SK-N-SH (cell line): ENCODE measurements at regions not wholly inside any gene's neighbourhood (a gene's known extent, or its start where the extent isn't known, plus 50 kb on each side); places are given as distances from the start of the nearest gene placed in this dataset.

Source experiments
- CTCF ChIA-PET: fragments of 300-600, 350-600 bp; formaldehyde crosslinking; extraction: SDS; loops from one replicate; lab custom pipeline; 2021; lab: Yijun Ruan, JAX
- POLR2A ChIA-PET: fragments of 350-600 bp; sonication (Branson Sonifier 250); formaldehyde crosslinking; extraction: SDS; loops from one replicate; lab custom pipeline; 2020; ENCODE audit warnings: antibody characterized with exemption, inconsistent platforms; lab: Yijun Ruan, JAX
- DNase-seq: peaks from one replicate; pipeline ENCODE4 v3.0.0; 2012
- H2AFZ ChIP-seq: fragments of 200-600 bp; sonication (generic); 2 replicates; pipeline ENCODE4 v1.8.1; 2016; ENCODE audit warnings: antibody characterized with exemption, mild to moderate bottlenecking, low read depth
- H3F3A ChIP-seq: fragments of 200-600 bp; sonication (generic); replicated peaks from 2 replicates; pipeline ENCODE3; 2016; ENCODE audit warnings: antibody characterized with exemption, mild to moderate bottlenecking; ENCODE audit not compliant: insufficient read depth
- H3K27ac ChIP-seq, 2 experiments: fragments of 200-500 bp in 1 of 2; fragments of 200-600 bp in 1 of 2; sonication (Bioruptor generic) in 1 of 2; sonication (generic), shearing (Covaris generic) in 1 of 2; 2 replicates each; pipeline versions ENCODE4 v1.5.1 to v1.6.1; 2014 to 2016; ENCODE audit warnings: low read depth in 2 of 2, inconsistent platforms in 1 of 2, low read length in 1 of 2, mild to moderate bottlenecking in 1 of 2, mixed read lengths in 1 of 2
- H3K27me3 ChIP-seq: fragments of 200-600 bp; sonication (generic), shearing (Covaris generic); 2 replicates; pipeline ENCODE4 v1.6.1; 2016; ENCODE audit warnings: mixed run types; ENCODE audit not compliant: insufficient read depth
- H3K36me3 ChIP-seq, 2 experiments: fragments of 200-500 bp in 1 of 2; fragments of 200-600 bp in 1 of 2; sonication (Bioruptor generic) in 1 of 2; sonication (generic) in 1 of 2; replicated peaks in 1 of 2; 2 replicates each; pipeline versions ENCODE3 to v1.5.1; 2014 to 2016; ENCODE audit warnings: low read length in 1 of 2, mild to moderate bottlenecking in 1 of 2; ENCODE audit not compliant: insufficient read depth in 2 of 2, control insufficient read depth in 1 of 2
- H3K4me1 ChIP-seq, 2 experiments: fragments of 200-500 bp in 1 of 2; fragments of 200-600 bp in 1 of 2; sonication (Bioruptor generic) in 1 of 2; sonication (generic), shearing (Covaris generic) in 1 of 2; 2 replicates each; pipeline versions ENCODE4 v1.5.1 to v1.6.1; 2014 to 2016; ENCODE audit warnings: low read depth in 1 of 2, low read length in 1 of 2, mixed run types in 1 of 2; ENCODE audit not compliant: insufficient read depth in 2 of 2, control insufficient read depth in 1 of 2
- H3K4me2 ChIP-seq: fragments of 200-600 bp; sonication (generic), shearing (Covaris generic); 2 replicates; pipeline ENCODE4 v1.6.1; 2017; ENCODE audit warnings: mixed run types
- H3K4me3 ChIP-seq, 2 experiments: fragments of 200-500 bp in 1 of 2; fragments of 200-600 bp in 1 of 2; sonication (Bioruptor generic) in 1 of 2; sonication (generic), shearing (Covaris generic) in 1 of 2; 2 replicates each; pipeline versions ENCODE4 v1.5.1 to v1.8.1; 2014 to 2016; ENCODE audit warnings: low read depth in 2 of 2, inconsistent platforms in 1 of 2, low read length in 1 of 2, mild to moderate bottlenecking in 1 of 2, mixed read lengths in 1 of 2, moderate library complexity in 1 of 2
- H3K79me2 ChIP-seq: fragments of 200-600 bp; sonication (generic); 2 replicates; pipeline ENCODE4 v1.8.1; 2017; ENCODE audit warnings: mild to moderate bottlenecking; ENCODE audit not compliant: insufficient read depth
- H3K9ac ChIP-seq: fragments of 200-600 bp; sonication (generic); 2 replicates; pipeline ENCODE4 v1.6.1; 2017; ENCODE audit warnings: mixed run types
- H3K9me2 ChIP-seq: fragments of 200-600 bp; sonication (generic); 2 replicates; pipeline ENCODE4 v1.6.1; 2017; ENCODE audit warnings: mixed run types
- H3K9me3 ChIP-seq: fragments of 200-600 bp; sonication (generic); 2 replicates; pipeline ENCODE4 v1.6.1; 2017; ENCODE audit warnings: mixed run types, mild to moderate bottlenecking, moderate library complexity
- H4K20me1 ChIP-seq: fragments of 200-600 bp; sonication (generic); 2 replicates; pipeline ENCODE4 v1.6.1; 2017; ENCODE audit warnings: mild to moderate bottlenecking, mixed run types; ENCODE audit not compliant: insufficient read depth
- CHD2 ChIP-seq: fragments of 150-350 bp; IDR thresholded peaks from 2 replicates; pipeline ENCODE4 v1.6.1; 2018; ENCODE audit warnings: low read length; ENCODE audit not compliant: partially characterized antibody
- ELF1 ChIP-seq: IDR thresholded peaks from 2 replicates; pipeline ENCODE4 v1.4.0; 2012
- FOSL2 ChIP-seq: IDR thresholded peaks from 2 replicates; pipeline ENCODE4 v1.4.0; 2012; ENCODE audit warnings: low read depth, mild to moderate bottlenecking, moderate library complexity, borderline replicate concordance
- FOXJ3 ChIP-seq: sonication (generic); formaldehyde crosslinking; IDR thresholded peaks from 2 replicates; pipeline ENCODE4 v1.5.1; 2020; ENCODE audit warnings: mild to moderate bottlenecking, missing genetic modification reagents
- GABPA ChIP-seq: IDR thresholded peaks from 2 replicates; pipeline ENCODE4 v1.4.0; 2012; ENCODE audit warnings: low read depth, mild to moderate bottlenecking
- JUND ChIP-seq: IDR thresholded peaks from 2 replicates; pipeline ENCODE4 v1.4.0; 2012
- MXI1 ChIP-seq: IDR thresholded peaks from 2 replicates; pipeline ENCODE4 v1.6.1; 2012; ENCODE audit warnings: mild to moderate bottlenecking, low read depth, low read length, improper control_type of control experiment
- RAD21 ChIP-seq: IDR thresholded peaks from 2 replicates; pipeline ENCODE4 v1.6.1; 2012; ENCODE audit warnings: mild to moderate bottlenecking, low read length
- RFX5 ChIP-seq: IDR thresholded peaks from 2 replicates; pipeline ENCODE4 v1.6.1; 2012; ENCODE audit warnings: mild to moderate bottlenecking, improper control_type of control experiment, low read length
- TEAD4 ChIP-seq: IDR thresholded peaks from 2 replicates; pipeline ENCODE4 v1.4.0; 2012; ENCODE audit warnings: mild to moderate bottlenecking, borderline replicate concordance; ENCODE audit not compliant: insufficient read depth
- WGBS: methylation state at CpG from one replicate; pipeline ENCODE4 v1.1.6; 2017; ENCODE audit warnings: low lambda C conversion rate; 5-methylcytosine and 5-hydroxymethylcytosine counted together
- TF ChIP-seq, protein P1 (sequence below): IDR thresholded peaks from 2 replicates; pipeline ENCODE4 v1.4.0; 2012; ENCODE audit warnings: low read depth
- TF ChIP-seq, protein P2 (sequence below): fragments of 200-600 bp; sonication (generic); IDR thresholded peaks from 2 replicates; pipeline ENCODE4 v1.6.1; 2017; ENCODE audit warnings: antibody characterized with exemption, mild to moderate bottlenecking, moderate library complexity
- TF ChIP-seq, protein P3 (sequence below): fragments of 150-350 bp; IDR thresholded peaks from 2 replicates; pipeline ENCODE4 v1.6.1; 2016; ENCODE audit warnings: mild to moderate bottlenecking, low read depth, low read length
- TF ChIP-seq, protein P4 (sequence below): IDR thresholded peaks from 2 replicates; pipeline ENCODE4 v1.6.1; 2012; ENCODE audit warnings: mild to moderate bottlenecking, low read depth, low read length, moderate library complexity

DNA sequence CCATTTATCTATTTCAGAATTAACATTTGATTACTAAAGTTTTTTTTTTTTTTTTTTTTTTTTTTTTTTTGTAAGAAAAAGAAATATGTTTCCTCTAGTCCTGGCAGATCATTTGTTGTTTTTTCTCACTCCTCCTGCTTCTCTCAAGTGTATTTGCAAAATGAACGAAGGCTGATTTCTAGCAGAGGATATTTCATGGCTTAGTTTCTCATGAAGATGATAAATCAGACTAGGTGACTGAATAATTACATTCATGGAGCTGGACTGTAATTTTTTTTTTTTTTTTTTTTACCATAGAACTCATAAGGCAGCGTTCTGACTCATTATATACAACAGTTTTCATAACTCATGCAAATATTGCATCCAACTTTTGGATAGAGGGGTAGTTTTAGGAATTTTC, 332.5 kb upstream of the SEMA6D start:
- TF ChIP-seq FOXJ3 (CRISPR knock-in tag), result no peak
- TF ChIP-seq RFX5, result no peak
- TF ChIP-seq MXI1, result no peak
- no peak for TF ChIP-seq CHD2
- TF ChIP-seq GABPA, result no peak
- no peak for TF ChIP-seq FOSL2
- TF ChIP-seq, protein P1, sequence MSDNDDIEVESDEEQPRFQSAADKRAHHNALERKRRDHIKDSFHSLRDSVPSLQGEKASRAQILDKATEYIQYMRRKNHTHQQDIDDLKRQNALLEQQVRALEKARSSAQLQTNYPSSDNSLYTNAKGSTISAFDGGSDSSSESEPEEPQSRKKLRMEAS, result no peak
- no peak for TF ChIP-seq ELF1
- no peak for TF ChIP-seq RAD21
- TF ChIP-seq TEAD4, result no peak
- no peak for TF ChIP-seq JUND
- TF ChIP-seq, protein P2, sequence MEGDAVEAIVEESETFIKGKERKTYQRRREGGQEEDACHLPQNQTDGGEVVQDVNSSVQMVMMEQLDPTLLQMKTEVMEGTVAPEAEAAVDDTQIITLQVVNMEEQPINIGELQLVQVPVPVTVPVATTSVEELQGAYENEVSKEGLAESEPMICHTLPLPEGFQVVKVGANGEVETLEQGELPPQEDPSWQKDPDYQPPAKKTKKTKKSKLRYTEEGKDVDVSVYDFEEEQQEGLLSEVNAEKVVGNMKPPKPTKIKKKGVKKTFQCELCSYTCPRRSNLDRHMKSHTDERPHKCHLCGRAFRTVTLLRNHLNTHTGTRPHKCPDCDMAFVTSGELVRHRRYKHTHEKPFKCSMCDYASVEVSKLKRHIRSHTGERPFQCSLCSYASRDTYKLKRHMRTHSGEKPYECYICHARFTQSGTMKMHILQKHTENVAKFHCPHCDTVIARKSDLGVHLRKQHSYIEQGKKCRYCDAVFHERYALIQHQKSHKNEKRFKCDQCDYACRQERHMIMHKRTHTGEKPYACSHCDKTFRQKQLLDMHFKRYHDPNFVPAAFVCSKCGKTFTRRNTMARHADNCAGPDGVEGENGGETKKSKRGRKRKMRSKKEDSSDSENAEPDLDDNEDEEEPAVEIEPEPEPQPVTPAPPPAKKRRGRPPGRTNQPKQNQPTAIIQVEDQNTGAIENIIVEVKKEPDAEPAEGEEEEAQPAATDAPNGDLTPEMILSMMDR, result no peak
- TF ChIP-seq, protein P3, sequence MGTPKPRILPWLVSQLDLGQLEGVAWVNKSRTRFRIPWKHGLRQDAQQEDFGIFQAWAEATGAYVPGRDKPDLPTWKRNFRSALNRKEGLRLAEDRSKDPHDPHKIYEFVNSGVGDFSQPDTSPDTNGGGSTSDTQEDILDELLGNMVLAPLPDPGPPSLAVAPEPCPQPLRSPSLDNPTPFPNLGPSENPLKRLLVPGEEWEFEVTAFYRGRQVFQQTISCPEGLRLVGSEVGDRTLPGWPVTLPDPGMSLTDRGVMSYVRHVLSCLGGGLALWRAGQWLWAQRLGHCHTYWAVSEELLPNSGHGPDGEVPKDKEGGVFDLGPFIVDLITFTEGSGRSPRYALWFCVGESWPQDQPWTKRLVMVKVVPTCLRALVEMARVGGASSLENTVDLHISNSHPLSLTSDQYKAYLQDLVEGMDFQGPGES, result no peak
- TF ChIP-seq, protein P4, sequence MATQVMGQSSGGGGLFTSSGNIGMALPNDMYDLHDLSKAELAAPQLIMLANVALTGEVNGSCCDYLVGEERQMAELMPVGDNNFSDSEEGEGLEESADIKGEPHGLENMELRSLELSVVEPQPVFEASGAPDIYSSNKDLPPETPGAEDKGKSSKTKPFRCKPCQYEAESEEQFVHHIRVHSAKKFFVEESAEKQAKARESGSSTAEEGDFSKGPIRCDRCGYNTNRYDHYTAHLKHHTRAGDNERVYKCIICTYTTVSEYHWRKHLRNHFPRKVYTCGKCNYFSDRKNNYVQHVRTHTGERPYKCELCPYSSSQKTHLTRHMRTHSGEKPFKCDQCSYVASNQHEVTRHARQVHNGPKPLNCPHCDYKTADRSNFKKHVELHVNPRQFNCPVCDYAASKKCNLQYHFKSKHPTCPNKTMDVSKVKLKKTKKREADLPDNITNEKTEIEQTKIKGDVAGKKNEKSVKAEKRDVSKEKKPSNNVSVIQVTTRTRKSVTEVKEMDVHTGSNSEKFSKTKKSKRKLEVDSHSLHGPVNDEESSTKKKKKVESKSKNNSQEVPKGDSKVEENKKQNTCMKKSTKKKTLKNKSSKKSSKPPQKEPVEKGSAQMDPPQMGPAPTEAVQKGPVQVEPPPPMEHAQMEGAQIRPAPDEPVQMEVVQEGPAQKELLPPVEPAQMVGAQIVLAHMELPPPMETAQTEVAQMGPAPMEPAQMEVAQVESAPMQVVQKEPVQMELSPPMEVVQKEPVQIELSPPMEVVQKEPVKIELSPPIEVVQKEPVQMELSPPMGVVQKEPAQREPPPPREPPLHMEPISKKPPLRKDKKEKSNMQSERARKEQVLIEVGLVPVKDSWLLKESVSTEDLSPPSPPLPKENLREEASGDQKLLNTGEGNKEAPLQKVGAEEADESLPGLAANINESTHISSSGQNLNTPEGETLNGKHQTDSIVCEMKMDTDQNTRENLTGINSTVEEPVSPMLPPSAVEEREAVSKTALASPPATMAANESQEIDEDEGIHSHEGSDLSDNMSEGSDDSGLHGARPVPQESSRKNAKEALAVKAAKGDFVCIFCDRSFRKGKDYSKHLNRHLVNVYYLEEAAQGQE, result no peak
- H3K36me3 ChIP-seq, result no peaks in the 10 kb centered on the region
- no peak overlapping the region for H2AFZ ChIP-seq
- H3K9ac ChIP-seq, result no peak overlapping the region
- no peak overlapping the region for H3K4me3 ChIP-seq
- CTCF ChIA-PET, result interaction anchor here (1.2 to 2.1 kb wide), 3 partner anchors 12 to 327 kb away, joined by 3 to 5 read pairs (median 3); no protein-coding TSS in a partner anchor
- no peaks in the 10 kb centered on the region for H3K9me2 ChIP-seq
- H4K20me1 ChIP-seq, result no peaks in the 10 kb centered on the region
- POLR2A ChIA-PET, result no interaction called here
- H3K27me3 ChIP-seq, result no peaks in the 10 kb centered on the region
- no peaks in the 10 kb centered on the region for H3K9me3 ChIP-seq
- 42% methylated on average over 2 of the region's 2 CpGs for WGBS
- H3K27ac ChIP-seq, result no peak overlapping the region
- no peaks in the 10 kb centered on the region for H3F3A ChIP-seq
- H3K4me2 ChIP-seq, result no peak overlapping the region
- no peaks in the 10 kb centered on the region for H3K79me2 ChIP-seq
- DNase-seq, result no peak
- H3K4me1 ChIP-seq, result peaks cover 0 to 9% of the 10 kb centered on the region in 2 experiments; a peak in 2 of 4 replicates
